ENCODE measurements at regions not wholly inside any gene's neighbourhood (a gene's known extent, or its start where the extent isn't known, plus 50 kb on each side); places are given as distances from the start of the nearest gene placed in this dataset.

GRCh38 chr14:101068313-101069227 lies 165.0 kb upstream of the RTL1 start:
- peaks cover 2% of the 10 kb centered on the region for H3K9me3 Mint-ChIP-seq (ENCODE audit: unreplicated experiment)
- H3K27me3 Mint-ChIP-seq (ENCODE audit: low read depth, unreplicated experiment), result peaks cover 6% of the 10 kb centered on the region
- no peak for FAIRE-seq

GRCh38 chr14:101069228-101069549 lies 165.7 kb upstream of the RTL1 start:
- H3K9ac ChIP-seq (ENCODE audit: low read length), result no peak overlapping the region
- no peak overlapping the region for H3K27ac Mint-ChIP-seq (ENCODE audit: unreplicated experiment)

More at GRCh38 chr14:101068313-101069227, 165.0 kb upstream of the RTL1 start:
- no peak overlapping the region for H3K4me3 Mint-ChIP-seq (ENCODE audit: unreplicated experiment)
- no peak overlapping the region for H3K27ac Mint-ChIP-seq (ENCODE audit: unreplicated experiment)
- peaks cover 12% of the 10 kb centered on the region for H3K36me3 ChIP-seq (ENCODE audit: insufficient read depth, low read length)
- H3K4me3 ChIP-seq (ENCODE audit: insufficient read depth, low read depth, low read length), result no peak overlapping the region
- H3K4me1 Mint-ChIP-seq (ENCODE audit: low read depth, unreplicated experiment), result peaks cover 9% of the 10 kb centered on the region
- H3K9ac ChIP-seq (ENCODE audit: low read length), result no peak overlapping the region
- peaks cover 78% of the 10 kb centered on the region for H4K20me1 ChIP-seq (ENCODE audit: insufficient read depth, low read length)
- TF ChIP-seq CTCF (IDR thresholded peaks at IDR 0.05; ENCODE audit: insufficient read depth, low read depth, low read length) (no peak), EZH2 (IDR thresholded peaks at IDR 0.05; ENCODE audit: insufficient read depth, low read length) (no peak)
- no peak for DNase-seq (ENCODE audit: low read depth)
- no peaks in the 10 kb centered on the region for H3K27me3 ChIP-seq (ENCODE audit: insufficient read depth, low read length)
- peaks cover 29% of the 10 kb centered on the region for H3K4me1 ChIP-seq (ENCODE audit: insufficient read depth, low read length)
- H3K9me3 ChIP-seq (ENCODE audit: insufficient read depth, low read depth, low read length), result no peaks in the 10 kb centered on the region
- peaks cover 15% of the 10 kb centered on the region for H3K36me3 Mint-ChIP-seq (ENCODE audit: low read depth, unreplicated experiment)
- H3K27ac ChIP-seq (ENCODE audit: low read depth, low read length), result no peak overlapping the region
- H3K79me2 ChIP-seq (ENCODE audit: insufficient read depth, low read length), result no peaks in the 10 kb centered on the region
- H3K4me2 ChIP-seq (ENCODE audit: low read length), result no peak overlapping the region
- no peak overlapping the region for H2AFZ ChIP-seq (ENCODE audit: low read depth, low read length)

More at GRCh38 chr14:101069228-101069549, 165.7 kb upstream of the RTL1 start:
- Histone ChIP-seq H3K9me3 (ENCODE audit: insufficient read depth, low read depth, low read length) (no peaks in the 10 kb centered on the region), H3K27me3 (ENCODE audit: insufficient read depth, low read length) (no peaks in the 10 kb centered on the region), H3K4me2 (ENCODE audit: low read length) (no peak overlapping the region), H3K4me3 (ENCODE audit: insufficient read depth, low read depth, low read length) (no peak overlapping the region), H3K79me2 (ENCODE audit: insufficient read depth, low read length) (no peaks in the 10 kb centered on the region), H3K4me1 (ENCODE audit: insufficient read depth, low read length) (peaks cover 35% of the 10 kb centered on the region), H4K20me1 (ENCODE audit: insufficient read depth, low read length) (peaks cover 72% of the 10 kb centered on the region), H3K36me3 (ENCODE audit: insufficient read depth, low read length) (peaks cover 8% of the 10 kb centered on the region), H3K27ac (ENCODE audit: low read depth, low read length) (no peak overlapping the region), H2AFZ (ENCODE audit: low read depth, low read length) (no peak overlapping the region)
- Mint-ChIP-seq H3K36me3 (ENCODE audit: low read depth, unreplicated experiment) (peaks cover 15% of the 10 kb centered on the region), H3K4me1 (ENCODE audit: low read depth, unreplicated experiment) (peaks cover 15% of the 10 kb centered on the region), H3K27me3 (ENCODE audit: low read depth, unreplicated experiment) (peaks cover 6% of the 10 kb centered on the region), H3K4me3 (ENCODE audit: unreplicated experiment) (no peak overlapping the region), H3K9me3 (ENCODE audit: unreplicated experiment) (peaks cover 2% of the 10 kb centered on the region)
- FAIRE-seq (no peak), DNase-seq (ENCODE audit: low read depth) (no peak)
- no peak for TF ChIP-seq EZH2 (IDR thresholded peaks at IDR 0.05; ENCODE audit: insufficient read depth, low read length)
- TF ChIP-seq CTCF (IDR thresholded peaks at IDR 0.05; ENCODE audit: insufficient read depth, low read depth, low read length), result no peak

Measured in astrocyte (in vitro differentiated cells and primary cell).